ENCODE measurements at regions not wholly inside any gene's neighbourhood (a gene's known extent, or its start where the extent isn't known, plus 50 kb on each side); places are given as distances from the start of the nearest gene placed in this dataset.
A peak's percentile ranks its signal among the peaks of the same experiment; 100 is the strongest.
"Not testable (repeated sequence)": the region's sequence is repeated elsewhere in the genome, so short reads cannot be mapped to it uniquely, and the experiment has no call there.

DNA sequence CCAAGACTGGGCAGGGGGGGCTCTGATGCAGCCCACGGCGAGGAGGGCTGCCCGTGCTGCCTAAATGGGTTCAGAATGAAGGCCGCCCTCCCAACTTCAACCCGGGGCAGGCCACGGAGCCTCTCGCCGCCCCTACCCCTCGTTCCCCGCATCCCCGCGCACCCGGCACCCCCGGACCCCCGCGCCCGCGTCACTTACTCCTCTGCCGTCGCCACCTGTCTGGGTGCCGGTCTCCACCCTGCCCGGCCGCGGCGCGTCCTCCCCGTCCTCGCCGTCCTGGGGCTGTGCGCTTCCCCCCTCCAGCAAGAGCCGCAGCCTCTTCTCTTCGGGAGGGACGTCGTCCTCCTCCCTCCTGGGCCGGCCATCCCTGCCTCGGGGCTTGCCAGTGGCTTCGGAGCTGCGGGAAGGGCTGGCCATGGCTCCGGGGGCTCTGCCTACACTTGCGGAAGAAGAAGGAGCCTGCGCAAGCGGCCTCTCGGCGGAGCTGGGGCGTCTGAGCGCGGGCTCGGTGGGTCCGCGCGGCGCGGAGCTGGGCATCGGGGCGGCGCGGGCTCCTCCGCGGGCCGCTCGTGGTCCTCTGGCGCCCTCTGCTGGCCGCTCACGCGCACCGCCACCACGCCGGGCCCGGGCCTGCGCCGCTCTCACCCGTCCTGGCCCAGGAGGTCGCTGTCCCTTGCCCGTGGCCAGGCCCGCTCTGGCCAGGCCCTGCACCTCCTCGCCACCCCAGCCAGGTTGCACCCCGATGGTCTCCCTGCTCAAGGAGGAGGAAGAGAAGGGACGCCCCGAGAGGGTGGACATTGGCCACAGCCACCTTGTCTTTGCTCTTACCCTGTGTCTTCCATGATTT lies 59.3 kb upstream of the CLEC6A start:
- peak; percentile 62 for DNase-seq

DNA sequence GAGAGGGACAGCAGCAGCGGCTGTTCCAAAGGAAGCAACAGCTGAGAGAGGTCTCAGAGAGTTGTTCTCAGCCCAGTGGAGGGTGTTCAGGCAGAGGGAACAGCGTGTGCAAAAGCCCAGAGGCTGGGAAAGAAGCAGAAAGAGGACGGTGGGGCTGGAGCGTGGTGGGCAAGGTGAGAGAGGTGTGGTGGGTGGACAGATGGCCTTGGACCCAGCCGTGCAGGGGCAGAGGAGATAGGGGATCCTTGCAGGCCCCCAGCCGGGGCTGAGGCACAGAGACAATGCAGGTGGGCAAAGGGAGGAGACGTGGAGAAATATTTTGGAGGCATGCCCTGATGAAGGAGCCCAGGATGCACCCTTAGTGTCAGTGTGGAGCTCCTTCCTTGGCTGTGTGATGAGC lies 58.4 kb upstream of the CLEC6A start:
- not testable (repeated sequence) for DNase-seq

DNA sequence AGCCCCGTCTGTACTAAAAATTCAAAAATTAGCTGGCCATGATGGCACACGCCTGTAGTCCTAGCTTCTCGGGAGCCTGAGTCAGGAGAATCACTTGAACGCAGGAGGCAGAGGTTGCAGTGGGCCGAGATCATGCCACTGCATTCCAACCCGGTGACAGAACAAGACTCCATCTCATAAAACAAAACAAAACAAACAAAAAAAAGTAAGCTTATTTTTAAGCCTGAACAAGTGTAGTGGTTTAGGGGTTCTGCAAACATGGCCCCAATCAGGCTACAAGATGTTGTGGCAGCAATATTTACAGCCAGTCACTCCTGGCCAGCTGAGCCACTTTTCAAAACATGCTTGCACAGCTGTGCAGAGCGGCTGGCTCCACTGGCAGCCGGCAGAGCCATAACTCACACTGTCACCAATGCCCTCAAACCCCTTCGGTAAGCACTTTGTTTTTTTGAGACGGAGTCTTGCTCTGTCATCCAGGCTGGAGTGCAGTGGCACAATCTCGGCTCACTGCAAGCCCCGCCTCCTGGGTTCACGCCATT lies 56.2 kb upstream of the CLEC6A start:
- DNase-seq, result not testable (repeated sequence)

DNA sequence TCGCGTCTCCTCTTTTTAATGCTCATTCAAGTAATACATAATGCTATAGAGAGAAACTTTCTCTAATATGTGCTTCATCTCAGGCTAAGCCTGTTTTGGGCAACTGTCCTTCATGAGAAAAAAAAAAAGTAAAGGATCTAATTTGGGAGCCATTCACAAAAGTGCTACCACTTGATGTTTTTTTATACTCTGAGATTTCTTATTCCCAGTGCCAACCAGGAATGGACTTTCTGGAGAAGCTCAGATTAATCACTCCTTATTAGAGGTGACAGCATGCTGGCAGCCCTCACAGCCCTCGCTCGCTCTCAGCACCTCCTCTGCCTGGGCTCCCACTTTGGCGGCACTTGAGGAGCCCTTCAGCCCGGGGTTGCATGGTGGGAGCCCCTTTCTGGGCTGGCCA lies 51.9 kb upstream of the CLEC6A start:
- not testable (repeated sequence) for DNase-seq

DNA sequence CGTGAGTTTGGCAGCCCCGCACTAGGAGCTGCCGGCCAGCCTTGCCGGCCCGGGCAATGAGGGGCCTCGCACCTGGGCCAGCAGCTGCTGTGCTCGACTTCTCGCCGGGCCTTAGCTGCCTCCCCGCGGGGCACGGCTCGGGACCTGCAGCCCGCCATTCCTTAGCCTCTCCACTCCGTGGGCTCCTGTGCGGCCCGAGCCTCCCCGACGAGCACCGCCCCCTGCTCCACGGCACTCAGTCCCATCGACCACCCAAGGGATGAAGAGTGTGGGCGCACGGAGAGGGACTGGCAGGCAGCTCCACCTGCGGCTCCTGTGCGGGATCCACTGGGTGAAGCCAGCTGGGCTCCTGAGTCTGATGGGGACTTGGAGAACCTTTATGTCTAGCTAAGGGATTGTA lies 51.4 kb upstream of the CLEC6A start:
- not testable (repeated sequence) for DNase-seq
